GM12878 (cell line): ENCODE measurements at regions not wholly inside any gene's neighbourhood (a gene's known extent, or its start where the extent isn't known, plus 50 kb on each side); places are given as distances from the start of the nearest gene placed in this dataset.

ENCODE experiments used
- ATAC-seq: fragments of 200-7000 bp; cut with Tn5 transposase; 3 replicates; pipeline ENCODE4 v1.9.1; 2020; ENCODE audit warnings: mild to moderate bottlenecking, moderate library complexity
- BruUV-seq: library from RNA; stranded (reverse); fragments of 400-500 nt; replicated peaks from 2 replicates; lab custom pipeline; 2021; lab: Mats Ljungman, UMichigan
- CTCF ChIA-PET: fragments of 300-600 bp; sonication (Branson Sonifier 250); formaldehyde crosslinking; extraction: SDS; loops from one replicate; lab custom pipeline; 2021; ENCODE audit warnings: inconsistent platforms; lab: Yijun Ruan, JAX
- POLR2A ChIA-PET: fragments of 350-600 bp; formaldehyde crosslinking; extraction: SDS; loops from one replicate; lab custom pipeline; 2021; ENCODE audit warnings: inconsistent platforms; lab: Charles Lee
- RAD21 ChIA-PET: fragments of 300-600 bp; sonication (Branson Sonifier 250); formaldehyde crosslinking; loops from one replicate; lab custom pipeline; 2023; ENCODE audit warnings: antibody characterized with exemption; ENCODE audit not compliant: unreplicated experiment; lab: Charles Lee
- SMC1A ChIA-PET: fragments of 300-600 bp; sonication (Branson Sonifier 250); formaldehyde crosslinking; loops from one replicate; lab custom pipeline; 2023; ENCODE audit not compliant: unreplicated experiment, uncharacterized antibody; lab: Charles Lee
- DNase-seq: peaks from one replicate; pipeline ENCODE4 v3.0.0-alpha.2; 2011; ENCODE audit warnings: low read depth, low spot score
- FAIRE-seq: peaks from 3 replicates; lab custom pipeline; 2011; peaks lifted over from hg19 to GRCh38; lab: Jason Lieb, UNC
- H2AFZ ChIP-seq: 2 replicates; pipeline ENCODE4 v1.6.0; 2011; ENCODE audit warnings: low read depth, low read length, control low read depth; ENCODE audit not compliant: control insufficient read depth
- H3K27ac ChIP-seq: 2 replicates; pipeline ENCODE4 v1.5.1; 2011; ENCODE audit warnings: control low read depth; ENCODE audit not compliant: control insufficient read depth, insufficient read depth
- H3K27me3 ChIP-seq, 2 experiments: replicated peaks in 1 of 2; 2 replicates each; pipeline versions ENCODE4 v1.6.0 to v1.6.1; 2011; ENCODE audit warnings: low read length in 1 of 2; ENCODE audit not compliant: control insufficient read depth in 2 of 2, insufficient read depth in 2 of 2
- H3K36me3 ChIP-seq, 2 experiments: 2 replicates each; pipeline ENCODE4 v1.5.1; 2011; ENCODE audit warnings: low read length in 1 of 2; ENCODE audit not compliant: control insufficient read depth in 2 of 2, insufficient read depth in 2 of 2
- H3K4me1 ChIP-seq: 2 replicates; pipeline ENCODE4 v1.6.1; 2011; ENCODE audit warnings: mild to moderate bottlenecking, low read length, moderate library complexity, mixed read lengths; ENCODE audit not compliant: control insufficient read depth, insufficient read depth
- H3K4me2 ChIP-seq: 2 replicates; pipeline ENCODE4 v1.6.0; 2011; ENCODE audit warnings: control low read depth; ENCODE audit not compliant: control insufficient read depth, insufficient read depth
- H3K4me3 ChIP-seq: fragments of 200-600 bp; sonication (generic); 2 replicates; pipeline ENCODE4 v1.5.1; 2016
- H3K79me2 ChIP-seq: 2 replicates; pipeline ENCODE4 v1.6.0; 2011; ENCODE audit warnings: low read length; ENCODE audit not compliant: control insufficient read depth, insufficient read depth
- H3K9ac ChIP-seq: 2 replicates; pipeline ENCODE4 v1.8.0; 2011; ENCODE audit warnings: low read length, control low read depth, mixed read lengths; ENCODE audit not compliant: control insufficient read depth, insufficient read depth
- H3K9me3 ChIP-seq: replicated peaks from 3 replicates; pipeline ENCODE4 v1.5.1; 2011; ENCODE audit warnings: mild to moderate bottlenecking, low read length; ENCODE audit not compliant: control insufficient read depth, insufficient read depth
- H4K20me1 ChIP-seq: 2 replicates; pipeline ENCODE4 v1.6.0; 2011; ENCODE audit not compliant: control insufficient read depth, insufficient read depth
- BACH1 ChIP-seq: fragments of 450-650 bp; IDR thresholded peaks from 2 replicates; pipeline ENCODE4 v1.6.1; 2017; ENCODE audit warnings: mild to moderate bottlenecking, borderline replicate concordance
- EED ChIP-seq: sonication (generic); IDR thresholded peaks from 2 replicates; pipeline ENCODE4 v1.6.1; 2016; ENCODE audit warnings: antibody characterized with exemption, low read depth
- HDAC2 ChIP-seq: fragments of 200-600 bp; sonication (generic); IDR thresholded peaks from 2 replicates; pipeline ENCODE4 v1.6.1; 2017
- JUND ChIP-seq: IDR thresholded peaks from 2 replicates; pipeline ENCODE4 v1.6.1; 2012; ENCODE audit warnings: low read depth, mild to moderate bottlenecking, low read length, improper control_type of control experiment, moderate library complexity
- LARP7 ChIP-seq: fragments of 450-650 bp; IDR thresholded peaks from 2 replicates; pipeline ENCODE4 v1.6.1; 2017; ENCODE audit warnings: mild to moderate bottlenecking
- MTA3 ChIP-seq: IDR thresholded peaks from 2 replicates; pipeline ENCODE4 v1.6.1; 2012; ENCODE audit warnings: low read length, inconsistent platforms, borderline replicate concordance
- SMC3 ChIP-seq: IDR thresholded peaks from 2 replicates; pipeline ENCODE4 v1.6.1; 2011; ENCODE audit warnings: low read length, improper control_type of control experiment, borderline replicate concordance
- SRF ChIP-seq, 2 experiments: IDR thresholded peaks; 2 replicates each; pipeline ENCODE4 v1.6.1; 2011; ENCODE audit warnings: low read depth in 2 of 2, low read length in 2 of 2, mild to moderate bottlenecking in 1 of 2, moderate library complexity in 1 of 2
- SUPT20H ChIP-seq: IDR thresholded peaks from 2 replicates; pipeline ENCODE4 v1.6.1; 2011; ENCODE audit warnings: low read depth, mild to moderate bottlenecking, low read length, moderate library complexity, borderline replicate concordance; ENCODE audit not compliant: control insufficient read depth
- TCF7 ChIP-seq: IDR thresholded peaks from 2 replicates; pipeline ENCODE4 v1.6.1; 2014; ENCODE audit warnings: antibody characterized with exemption, borderline replicate concordance
- ZNF217 ChIP-seq: fragments of 450-650 bp; IDR thresholded peaks from 2 replicates; pipeline ENCODE4 v1.6.1; 2017; ENCODE audit warnings: antibody characterized with exemption, mild to moderate bottlenecking
- ZNF384 ChIP-seq: IDR thresholded peaks from 2 replicates; pipeline ENCODE4 v1.6.1; 2012; ENCODE audit warnings: low read depth, mild to moderate bottlenecking, low read length, improper control_type of control experiment, borderline replicate concordance
- WGBS: methylation state at CpG from one replicate; pipeline ENCODE4 v1.1.6; 2016; ENCODE audit warnings: low lambda C conversion rate; ENCODE audit not compliant: insufficient replicate concordance, insufficient coverage; ENCODE audit errors: missing lambda C conversion rate; 5-methylcytosine and 5-hydroxymethylcytosine counted together
- in situ Hi-C: fragments of 300-500 bp; cut with MboI; formaldehyde crosslinking; loops from 9 replicates; pipeline ENCODE4 v1.14.3; 2018; ENCODE audit warnings: mixed read lengths
- intact Hi-C: fragments of 100-400 bp; cut with micrococcal nuclease; formaldehyde crosslinking; loops from one replicate; pipeline ENCODE4 v1.14.2; 2022; ENCODE audit not compliant: unreplicated experiment
- TF ChIP-seq, protein P1 (sequence below): fragments of 450-650 bp; conservative IDR thresholded peaks from 2 replicates; pipeline ENCODE4 v1.6.1; 2017; ENCODE audit warnings: mild to moderate bottlenecking, moderate library complexity
- TF ChIP-seq, protein P2 (sequence below): IDR thresholded peaks from 2 replicates; pipeline ENCODE4 v1.6.1; 2012; ENCODE audit warnings: mild to moderate bottlenecking, low read depth, low read length
- TF ChIP-seq, protein P3 (sequence below): IDR thresholded peaks from 2 replicates; pipeline ENCODE4 v1.6.1; 2011; ENCODE audit warnings: borderline replicate concordance, low read depth, mild to moderate bottlenecking, moderate library complexity, low read length; ENCODE audit not compliant: insufficient read depth, poor library complexity, severe bottlenecking

DNA sequence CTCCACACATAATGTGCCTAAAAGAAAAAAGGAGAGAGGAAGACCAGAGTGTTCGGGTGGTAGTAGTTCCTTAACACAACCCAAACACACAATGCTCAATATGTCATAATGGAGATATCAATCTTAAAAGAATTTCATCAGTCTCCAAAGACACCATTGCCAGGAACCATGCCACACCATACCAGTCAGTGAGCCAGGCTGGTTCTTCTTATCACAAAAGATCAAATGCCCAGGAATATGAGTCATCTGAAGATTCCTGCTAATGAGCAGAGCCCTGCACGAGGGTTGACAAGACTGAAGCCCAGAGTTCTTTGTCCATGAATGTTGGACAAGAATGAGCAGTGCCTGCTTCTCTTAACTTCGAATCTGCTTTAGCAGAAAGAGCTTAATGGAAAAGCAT, 262.3 kb downstream of the ZNF516 start:
- TF ChIP-seq, protein P1, sequence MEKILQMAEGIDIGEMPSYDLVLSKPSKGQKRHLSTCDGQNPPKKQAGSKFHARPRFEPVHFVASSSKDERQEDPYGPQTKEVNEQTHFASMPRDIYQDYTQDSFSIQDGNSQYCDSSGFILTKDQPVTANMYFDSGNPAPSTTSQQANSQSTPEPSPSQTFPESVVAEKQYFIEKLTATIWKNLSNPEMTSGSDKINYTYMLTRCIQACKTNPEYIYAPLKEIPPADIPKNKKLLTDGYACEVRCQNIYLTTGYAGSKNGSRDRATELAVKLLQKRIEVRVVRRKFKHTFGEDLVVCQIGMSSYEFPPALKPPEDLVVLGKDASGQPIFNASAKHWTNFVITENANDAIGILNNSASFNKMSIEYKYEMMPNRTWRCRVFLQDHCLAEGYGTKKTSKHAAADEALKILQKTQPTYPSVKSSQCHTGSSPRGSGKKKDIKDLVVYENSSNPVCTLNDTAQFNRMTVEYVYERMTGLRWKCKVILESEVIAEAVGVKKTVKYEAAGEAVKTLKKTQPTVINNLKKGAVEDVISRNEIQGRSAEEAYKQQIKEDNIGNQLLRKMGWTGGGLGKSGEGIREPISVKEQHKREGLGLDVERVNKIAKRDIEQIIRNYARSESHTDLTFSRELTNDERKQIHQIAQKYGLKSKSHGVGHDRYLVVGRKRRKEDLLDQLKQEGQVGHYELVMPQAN = no peak
- TF ChIP-seq SRF (IDR thresholded peaks at IDR 0.05; ENCODE audit: low read depth in 2 of 2, low read length in 2 of 2) (no peak), ZNF384 (no peak), BACH1 (no peak), JUND (no peak), SMC3 (no peak), EED (no peak), MTA3 (no peak), SUPT20H (no peak), TCF7 (no peak), LARP7 (no peak), ZNF217 (no peak), HDAC2 (no peak)
- TF ChIP-seq, protein P2, sequence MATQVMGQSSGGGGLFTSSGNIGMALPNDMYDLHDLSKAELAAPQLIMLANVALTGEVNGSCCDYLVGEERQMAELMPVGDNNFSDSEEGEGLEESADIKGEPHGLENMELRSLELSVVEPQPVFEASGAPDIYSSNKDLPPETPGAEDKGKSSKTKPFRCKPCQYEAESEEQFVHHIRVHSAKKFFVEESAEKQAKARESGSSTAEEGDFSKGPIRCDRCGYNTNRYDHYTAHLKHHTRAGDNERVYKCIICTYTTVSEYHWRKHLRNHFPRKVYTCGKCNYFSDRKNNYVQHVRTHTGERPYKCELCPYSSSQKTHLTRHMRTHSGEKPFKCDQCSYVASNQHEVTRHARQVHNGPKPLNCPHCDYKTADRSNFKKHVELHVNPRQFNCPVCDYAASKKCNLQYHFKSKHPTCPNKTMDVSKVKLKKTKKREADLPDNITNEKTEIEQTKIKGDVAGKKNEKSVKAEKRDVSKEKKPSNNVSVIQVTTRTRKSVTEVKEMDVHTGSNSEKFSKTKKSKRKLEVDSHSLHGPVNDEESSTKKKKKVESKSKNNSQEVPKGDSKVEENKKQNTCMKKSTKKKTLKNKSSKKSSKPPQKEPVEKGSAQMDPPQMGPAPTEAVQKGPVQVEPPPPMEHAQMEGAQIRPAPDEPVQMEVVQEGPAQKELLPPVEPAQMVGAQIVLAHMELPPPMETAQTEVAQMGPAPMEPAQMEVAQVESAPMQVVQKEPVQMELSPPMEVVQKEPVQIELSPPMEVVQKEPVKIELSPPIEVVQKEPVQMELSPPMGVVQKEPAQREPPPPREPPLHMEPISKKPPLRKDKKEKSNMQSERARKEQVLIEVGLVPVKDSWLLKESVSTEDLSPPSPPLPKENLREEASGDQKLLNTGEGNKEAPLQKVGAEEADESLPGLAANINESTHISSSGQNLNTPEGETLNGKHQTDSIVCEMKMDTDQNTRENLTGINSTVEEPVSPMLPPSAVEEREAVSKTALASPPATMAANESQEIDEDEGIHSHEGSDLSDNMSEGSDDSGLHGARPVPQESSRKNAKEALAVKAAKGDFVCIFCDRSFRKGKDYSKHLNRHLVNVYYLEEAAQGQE = no peak
- TF ChIP-seq, protein P3, sequence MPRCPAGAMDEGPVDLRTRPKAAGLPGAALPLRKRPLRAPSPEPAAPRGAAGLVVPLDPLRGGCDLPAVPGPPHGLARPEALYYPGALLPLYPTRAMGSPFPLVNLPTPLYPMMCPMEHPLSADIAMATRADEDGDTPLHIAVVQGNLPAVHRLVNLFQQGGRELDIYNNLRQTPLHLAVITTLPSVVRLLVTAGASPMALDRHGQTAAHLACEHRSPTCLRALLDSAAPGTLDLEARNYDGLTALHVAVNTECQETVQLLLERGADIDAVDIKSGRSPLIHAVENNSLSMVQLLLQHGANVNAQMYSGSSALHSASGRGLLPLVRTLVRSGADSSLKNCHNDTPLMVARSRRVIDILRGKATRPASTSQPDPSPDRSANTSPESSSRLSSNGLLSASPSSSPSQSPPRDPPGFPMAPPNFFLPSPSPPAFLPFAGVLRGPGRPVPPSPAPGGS = no peak
- Histone ChIP-seq H3K4me3 (no peak overlapping the region), H3K9ac (no peak overlapping the region), H4K20me1 (no peaks in the 10 kb centered on the region), H3K36me3 (no peaks in the 10 kb centered on the region), H3K27ac (no peak overlapping the region), H3K79me2 (no peaks in the 10 kb centered on the region), H3K4me2 (no peak overlapping the region), H3K27me3 (no peaks in the 10 kb centered on the region), H3K9me3 (no peaks in the 10 kb centered on the region), H2AFZ (no peak overlapping the region), H3K4me1 (no peaks in the 10 kb centered on the region)
- ChIA-PET SMC1A (no interaction called here), RAD21 (no interaction called here), CTCF (no interaction called here), POLR2A (no interaction called here)
- FAIRE-seq (no peak), DNase-seq (no peak), ATAC-seq (no peak)
- 0% methylated on average over 3 of the region's 3 CpGs for WGBS
- intact Hi-C loops = no loop called here
- in situ Hi-C loops = no loop called here
- BruUV-seq = no TSS peak
